Osteoblast (primary cell): ENCODE measurements at regions not wholly inside any gene's neighbourhood (a gene's known extent, or its start where the extent isn't known, plus 50 kb on each side); places are given as distances from the start of the nearest gene placed in this dataset.
"Not testable (repeated sequence)": the region's sequence is repeated elsewhere in the genome, so short reads cannot be mapped to it uniquely, and the experiment has no call there.

ENCODE experiments used
- DNase-seq: peaks from one replicate; pipeline ENCODE4 v3.0.0; 2011; ENCODE audit warnings: low spot score, mixed read lengths; ENCODE audit not compliant: insufficient read length; ENCODE audit errors: missing footprints
- H2AFZ ChIP-seq: 2 replicates; pipeline ENCODE4 v1.6.0; 2011; ENCODE audit warnings: mild to moderate bottlenecking, low read length
- H3K27ac ChIP-seq: 2 replicates; pipeline ENCODE4 v1.5.1; 2011; ENCODE audit warnings: mild to moderate bottlenecking, low read depth, low read length, moderate library complexity
- H3K27me3 ChIP-seq: 2 replicates; pipeline ENCODE4 v1.6.0; 2012; ENCODE audit warnings: mild to moderate bottlenecking, control low read depth, inconsistent platforms, low read length, moderate library complexity; ENCODE audit not compliant: insufficient read depth
- H3K36me3 ChIP-seq: 2 replicates; pipeline ENCODE4 v1.5.1; 2011; ENCODE audit warnings: mild to moderate bottlenecking, low read length, control low read depth, moderate library complexity; ENCODE audit not compliant: insufficient read depth
- H3K4me1 ChIP-seq: 2 replicates; pipeline ENCODE4 v1.5.1; 2011; ENCODE audit warnings: mild to moderate bottlenecking, low read length, control low read depth, moderate library complexity; ENCODE audit not compliant: insufficient read depth
- H3K4me2 ChIP-seq: 2 replicates; pipeline ENCODE4 v1.6.0; 2011; ENCODE audit warnings: mild to moderate bottlenecking, low read length; ENCODE audit not compliant: insufficient read depth
- H3K4me3 ChIP-seq: fragments of 200-600 bp; sonication (generic); 3 replicates; pipeline ENCODE4 v1.5.1; 2012; ENCODE audit warnings: mild to moderate bottlenecking, low read length, inconsistent platforms; ENCODE audit not compliant: insufficient read depth
- H3K79me2 ChIP-seq: 2 replicates; pipeline ENCODE4 v1.6.0; 2012; ENCODE audit warnings: mild to moderate bottlenecking, low read length, control low read depth, inconsistent platforms; ENCODE audit not compliant: insufficient read depth
- H3K9me3 ChIP-seq: 2 replicates; pipeline ENCODE4 v1.5.1; 2011; ENCODE audit warnings: low read depth, low read length, control low read depth
- H4K20me1 ChIP-seq: 2 replicates; pipeline ENCODE4 v1.6.0; 2012; ENCODE audit warnings: mild to moderate bottlenecking, low read length, control low read depth; ENCODE audit not compliant: insufficient read depth
- TF ChIP-seq, protein P1 (sequence below): IDR thresholded peaks from 2 replicates; pipeline ENCODE4 v1.5.1; 2011; ENCODE audit warnings: mild to moderate bottlenecking, low read depth, low read length, moderate library complexity; ENCODE audit errors: extremely low read depth

GRCh38 chr14:83291714-83292113, 1758.1 kb upstream of the SEL1L start:
- TF ChIP-seq, protein P1, sequence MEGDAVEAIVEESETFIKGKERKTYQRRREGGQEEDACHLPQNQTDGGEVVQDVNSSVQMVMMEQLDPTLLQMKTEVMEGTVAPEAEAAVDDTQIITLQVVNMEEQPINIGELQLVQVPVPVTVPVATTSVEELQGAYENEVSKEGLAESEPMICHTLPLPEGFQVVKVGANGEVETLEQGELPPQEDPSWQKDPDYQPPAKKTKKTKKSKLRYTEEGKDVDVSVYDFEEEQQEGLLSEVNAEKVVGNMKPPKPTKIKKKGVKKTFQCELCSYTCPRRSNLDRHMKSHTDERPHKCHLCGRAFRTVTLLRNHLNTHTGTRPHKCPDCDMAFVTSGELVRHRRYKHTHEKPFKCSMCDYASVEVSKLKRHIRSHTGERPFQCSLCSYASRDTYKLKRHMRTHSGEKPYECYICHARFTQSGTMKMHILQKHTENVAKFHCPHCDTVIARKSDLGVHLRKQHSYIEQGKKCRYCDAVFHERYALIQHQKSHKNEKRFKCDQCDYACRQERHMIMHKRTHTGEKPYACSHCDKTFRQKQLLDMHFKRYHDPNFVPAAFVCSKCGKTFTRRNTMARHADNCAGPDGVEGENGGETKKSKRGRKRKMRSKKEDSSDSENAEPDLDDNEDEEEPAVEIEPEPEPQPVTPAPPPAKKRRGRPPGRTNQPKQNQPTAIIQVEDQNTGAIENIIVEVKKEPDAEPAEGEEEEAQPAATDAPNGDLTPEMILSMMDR, result no peak
- H3K27ac ChIP-seq, result no peak overlapping the region
- no peaks in the 10 kb centered on the region for H3K4me1 ChIP-seq
- no peaks in the 10 kb centered on the region for H3K27me3 ChIP-seq
- H4K20me1 ChIP-seq, result no peaks in the 10 kb centered on the region
- peaks cover 2% of the 10 kb centered on the region for H3K9me3 ChIP-seq
- no peak overlapping the region for H3K4me3 ChIP-seq
- no peak for DNase-seq
- no peak overlapping the region for H2AFZ ChIP-seq
- no peaks in the 10 kb centered on the region for H3K79me2 ChIP-seq
- no peaks in the 10 kb centered on the region for H3K36me3 ChIP-seq
- H3K4me2 ChIP-seq, result no peak overlapping the region

DNA sequence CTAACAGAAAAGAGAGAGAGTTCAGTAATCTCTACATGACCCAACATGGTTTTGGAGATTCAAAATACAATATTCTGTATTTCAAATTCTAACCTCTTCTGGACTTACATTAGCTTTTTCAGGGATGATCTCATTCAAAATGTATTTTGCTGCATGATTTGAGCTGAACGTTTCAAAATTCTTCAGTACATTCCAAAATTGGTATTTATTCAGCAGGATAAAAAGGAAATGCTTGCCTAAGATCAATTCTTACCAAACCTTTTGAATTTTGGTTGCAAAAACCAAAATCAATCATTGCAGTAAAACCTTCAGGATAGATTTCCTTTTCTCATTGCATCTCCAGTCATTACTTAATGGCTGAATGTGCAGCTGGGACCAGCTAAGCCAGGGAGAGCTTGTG, 1761.3 kb upstream of the SEL1L start:
- H3K79me2 ChIP-seq, result no peaks in the 10 kb centered on the region
- no peak for DNase-seq
- H3K27ac ChIP-seq, result no peak overlapping the region
- H4K20me1 ChIP-seq, result no peaks in the 10 kb centered on the region
- TF ChIP-seq, protein P1, result no peak
- H3K9me3 ChIP-seq, result peaks cover 2% of the 10 kb centered on the region
- no peaks in the 10 kb centered on the region for H3K4me1 ChIP-seq
- no peaks in the 10 kb centered on the region for H3K36me3 ChIP-seq
- H3K4me2 ChIP-seq, result no peak overlapping the region
- no peak overlapping the region for H2AFZ ChIP-seq
- no peak overlapping the region for H3K4me3 ChIP-seq
- no peaks in the 10 kb centered on the region for H3K27me3 ChIP-seq

GRCh38 chr14:83297361-83297760, 1763.7 kb upstream of the SEL1L start:
- Histone ChIP-seq H3K27ac (no peak overlapping the region), H3K9me3 (no peaks in the 10 kb centered on the region), H3K27me3 (no peaks in the 10 kb centered on the region), H3K4me3 (no peak overlapping the region), H3K4me2 (no peak overlapping the region), H3K4me1 (no peaks in the 10 kb centered on the region), H4K20me1 (no peaks in the 10 kb centered on the region), H3K36me3 (no peaks in the 10 kb centered on the region), H3K79me2 (no peaks in the 10 kb centered on the region), H2AFZ (no peak overlapping the region)
- TF ChIP-seq, protein P1, result no peak
- DNase-seq, result no peak

GRCh38 chr14:83298016-83298415, 1764.4 kb upstream of the SEL1L start:
- not testable (repeated sequence) for H3K27me3 ChIP-seq, H3K4me1 ChIP-seq, H3K36me3 ChIP-seq, H4K20me1 ChIP-seq, H3K4me3 ChIP-seq, H3K4me2 ChIP-seq, H3K9me3 ChIP-seq, H3K79me2 ChIP-seq, H2AFZ ChIP-seq, H3K27ac ChIP-seq
- peak; percentile 17 for DNase-seq
